Liver (tissue), 8 donors: ENCODE measurements at regions not wholly inside any gene's neighbourhood (a gene's known extent, or its start where the extent isn't known, plus 50 kb on each side); places are given as distances from the start of the nearest gene placed in this dataset.

Source experiments
- DNase-seq: peaks from one replicate; pipeline ENCODE4 v3.0.0-alpha.2; 2017; ENCODE audit warnings: low spot score
- H3K27ac ChIP-seq, 2 donors: one replicate each; pipeline ENCODE4 v1.7.0; 2013; ENCODE audit warnings: inconsistent platforms in 2 of 2, low read length in 2 of 2, control low read depth in 1 of 2, low read depth in 1 of 2, mild to moderate bottlenecking in 1 of 2
- H3K27me3 ChIP-seq, 4 donors: one replicate each; pipeline versions ENCODE4 v1.6.1 to v1.7.0; 2013; ENCODE audit warnings: low read length in 3 of 4, inconsistent platforms in 1 of 4, mild to moderate bottlenecking in 1 of 4, moderate library complexity in 1 of 4; ENCODE audit not compliant: control insufficient read depth in 4 of 4, insufficient read depth in 4 of 4
- H3K36me3 ChIP-seq, 4 donors: one replicate each; pipeline versions ENCODE4 v1.6.1 to v1.7.0; 2013; ENCODE audit warnings: low read length in 3 of 4, mild to moderate bottlenecking in 3 of 4, low read depth in 1 of 4, moderate library complexity in 1 of 4; ENCODE audit not compliant: control insufficient read depth in 4 of 4, insufficient read depth in 3 of 4
- H3K4me1 ChIP-seq, 4 donors: one replicate each; pipeline versions ENCODE4 v1.6.1 to v1.7.0; 2013; ENCODE audit warnings: low read length in 3 of 4, mild to moderate bottlenecking in 3 of 4, moderate library complexity in 1 of 4; ENCODE audit not compliant: control insufficient read depth in 4 of 4, insufficient read depth in 4 of 4
- H3K4me3 ChIP-seq, 3 donors: one replicate each; pipeline versions ENCODE4 v1.6.1 to v1.7.0; 2013; ENCODE audit warnings: low read length in 3 of 3, control low read depth in 1 of 3, low read depth in 1 of 3, mild to moderate bottlenecking in 1 of 3
- H3K9ac ChIP-seq, 2 donors: one replicate each; pipeline ENCODE4 v1.7.0; 2013; ENCODE audit warnings: low read length in 2 of 2, mild to moderate bottlenecking in 2 of 2, moderate library complexity in 2 of 2, control low read depth in 1 of 2, low read depth in 1 of 2
- H3K9me3 ChIP-seq, 4 donors: one replicate each; pipeline versions ENCODE4 v1.6.1 to v1.7.0; 2013; ENCODE audit warnings: low read length in 3 of 4; ENCODE audit not compliant: control insufficient read depth in 4 of 4
- EGR1 ChIP-seq, 2 donors: IDR thresholded peaks; 2 replicates each; pipeline ENCODE4 v1.6.1; 2016 to 2018; ENCODE audit warnings: antibody characterized with exemption in 2 of 2, low read depth in 2 of 2
- FOXA1 ChIP-seq: IDR thresholded peaks from 2 replicates; pipeline ENCODE4 v1.6.1; 2016; ENCODE audit warnings: antibody characterized with exemption
- FOXA2 ChIP-seq: IDR thresholded peaks from 2 replicates; pipeline ENCODE4 v1.6.1; 2016; ENCODE audit warnings: antibody characterized with exemption
- HNF4A ChIP-seq, 2 donors: conservative IDR thresholded peaks; 2 replicates each; pipeline ENCODE4 v1.6.1; 2016; ENCODE audit warnings: antibody characterized with exemption in 2 of 2, mild to moderate bottlenecking in 2 of 2
- HNF4G ChIP-seq: IDR thresholded peaks from 2 replicates; pipeline ENCODE4 v1.6.1; 2016; ENCODE audit warnings: antibody characterized with exemption
- JUND ChIP-seq, 2 donors: IDR thresholded peaks; 2 replicates each; pipeline ENCODE4 v1.6.1; 2016; ENCODE audit warnings: antibody characterized with exemption in 2 of 2
- NR2F2 ChIP-seq: IDR thresholded peaks from 2 replicates; pipeline ENCODE4 v1.6.1; 2016; ENCODE audit warnings: antibody characterized with exemption
- RAD21 ChIP-seq, 2 donors: IDR thresholded peaks; 2 replicates each; pipeline ENCODE4 v1.6.1; 2016; ENCODE audit warnings: antibody characterized with exemption in 2 of 2, mild to moderate bottlenecking in 2 of 2
- SP1 ChIP-seq: IDR thresholded peaks from 2 replicates; pipeline ENCODE4 v1.6.1; 2018; ENCODE audit warnings: antibody characterized with exemption, mild to moderate bottlenecking
- TAF1 ChIP-seq: conservative IDR thresholded peaks from 2 replicates; pipeline ENCODE4 v1.6.1; 2016; ENCODE audit warnings: antibody characterized with exemption, mild to moderate bottlenecking
- WGBS: extraction: QIAGEN DNeasy Blood & Tissue Kit; methylation state at CpG from one replicate; pipeline ENCODE4 v1.1.7; 2013; 5-methylcytosine and 5-hydroxymethylcytosine counted together
- TF ChIP-seq, protein P1 (sequence below): fragments of 150-350 bp; IDR thresholded peaks from 2 replicates; pipeline ENCODE4 v1.5.1; 2017; ENCODE audit warnings: improper control_type of control experiment, low read depth, low read length; ENCODE audit not compliant: missing input control
- TF ChIP-seq, protein P2 (sequence below): IDR thresholded peaks from 2 replicates; pipeline ENCODE4 v1.6.1; 2016; ENCODE audit warnings: antibody characterized with exemption
- TF ChIP-seq, protein P3 (sequence below): IDR thresholded peaks from 2 replicates; pipeline ENCODE4 v1.6.1; 2016; ENCODE audit warnings: antibody characterized with exemption
- TF ChIP-seq, protein P4 (sequence below): IDR thresholded peaks from 2 replicates; pipeline ENCODE4 v1.6.1; 2016; ENCODE audit warnings: antibody characterized with exemption, mild to moderate bottlenecking
- donor health status: healthy.
- donor health status: healthy.
- donor health status: healthy.
- donor health status: healthy.
- donor health status: healthy.

DNA sequence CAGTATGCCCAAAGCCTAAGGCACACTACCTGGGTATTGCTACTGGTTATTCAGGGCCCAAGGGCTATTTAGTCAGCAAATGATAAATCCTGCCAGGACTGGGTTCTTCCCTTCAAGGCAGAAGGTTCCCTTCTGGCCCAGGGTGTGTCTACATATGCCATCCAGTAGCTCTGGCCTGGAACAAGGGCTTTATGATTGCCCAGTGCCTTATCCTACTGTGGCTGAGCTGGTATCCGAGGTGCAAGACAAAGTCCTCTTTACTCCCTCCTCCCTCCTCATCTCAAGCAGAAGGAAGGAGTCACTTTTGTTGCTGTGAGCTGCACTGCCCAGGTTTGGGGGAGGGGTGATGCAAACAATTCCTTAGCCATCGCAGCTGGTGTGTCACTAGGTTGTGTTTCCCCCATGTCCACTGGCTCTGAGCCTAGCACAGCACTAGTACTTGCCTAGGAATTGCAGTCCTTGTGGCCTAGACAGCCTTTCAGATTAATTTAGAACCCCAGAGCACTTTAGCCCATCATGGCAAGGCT lies 221.8 kb upstream of the TGFBR2 start:
- Histone ChIP-seq H3K9ac (no peak overlapping the region), H3K27ac (no peak overlapping the region), H3K9me3 (no peaks in the 10 kb centered on the region), H3K4me3 (no peak overlapping the region), H3K27me3 (no peaks in the 10 kb centered on the region), H3K4me1 (no peaks in the 10 kb centered on the region), H3K36me3 (no peaks in the 10 kb centered on the region)
- 92% methylated on average over 2 of the region's 2 CpGs for WGBS
- TF ChIP-seq HNF4G = no peak
- TF ChIP-seq, protein P1, sequence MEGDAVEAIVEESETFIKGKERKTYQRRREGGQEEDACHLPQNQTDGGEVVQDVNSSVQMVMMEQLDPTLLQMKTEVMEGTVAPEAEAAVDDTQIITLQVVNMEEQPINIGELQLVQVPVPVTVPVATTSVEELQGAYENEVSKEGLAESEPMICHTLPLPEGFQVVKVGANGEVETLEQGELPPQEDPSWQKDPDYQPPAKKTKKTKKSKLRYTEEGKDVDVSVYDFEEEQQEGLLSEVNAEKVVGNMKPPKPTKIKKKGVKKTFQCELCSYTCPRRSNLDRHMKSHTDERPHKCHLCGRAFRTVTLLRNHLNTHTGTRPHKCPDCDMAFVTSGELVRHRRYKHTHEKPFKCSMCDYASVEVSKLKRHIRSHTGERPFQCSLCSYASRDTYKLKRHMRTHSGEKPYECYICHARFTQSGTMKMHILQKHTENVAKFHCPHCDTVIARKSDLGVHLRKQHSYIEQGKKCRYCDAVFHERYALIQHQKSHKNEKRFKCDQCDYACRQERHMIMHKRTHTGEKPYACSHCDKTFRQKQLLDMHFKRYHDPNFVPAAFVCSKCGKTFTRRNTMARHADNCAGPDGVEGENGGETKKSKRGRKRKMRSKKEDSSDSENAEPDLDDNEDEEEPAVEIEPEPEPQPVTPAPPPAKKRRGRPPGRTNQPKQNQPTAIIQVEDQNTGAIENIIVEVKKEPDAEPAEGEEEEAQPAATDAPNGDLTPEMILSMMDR = no peak
- no peak for DNase-seq

DNA sequence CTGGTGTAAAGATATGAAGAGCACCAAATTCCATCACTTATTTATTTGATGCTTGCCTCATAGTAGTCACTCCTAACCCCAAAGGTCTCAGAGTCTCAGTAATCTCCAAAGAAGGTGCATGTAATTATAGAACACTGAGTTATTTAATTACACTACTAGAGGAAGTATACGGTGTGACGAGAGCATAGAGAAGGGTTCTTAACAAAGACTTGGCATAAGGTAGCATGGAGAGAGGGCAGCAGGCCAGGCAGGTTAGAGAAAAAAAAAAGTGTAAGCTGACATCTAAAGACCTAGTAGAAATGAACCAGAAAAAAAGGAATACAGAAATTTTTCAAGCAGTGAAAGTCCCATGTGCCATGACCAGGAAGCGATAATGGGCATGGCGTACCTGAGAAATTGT lies 213.3 kb upstream of the TGFBR2 start:
- Histone ChIP-seq H3K27ac (no peak overlapping the region), H3K36me3 (no peaks in the 10 kb centered on the region), H3K9me3 (no peaks in the 10 kb centered on the region), H3K4me3 (no peak overlapping the region), H3K9ac (no peak overlapping the region), H3K27me3 (no peaks in the 10 kb centered on the region), H3K4me1 (no peaks in the 10 kb centered on the region)
- TF ChIP-seq FOXA2 (no peak), RAD21 (IDR thresholded peaks at IDR 0.05) (no peak), JUND (IDR thresholded peaks at IDR 0.05) (no peak), TAF1 (no peak), NR2F2 (no peak), SP1 (no peak), FOXA1 (no peak), EGR1 (IDR thresholded peaks at IDR 0.05; ENCODE audit: low read depth in 2 of 2) (no peak), HNF4A (conservative IDR thresholded peaks at IDR 0.05) (no peak)
- TF ChIP-seq, protein P2, sequence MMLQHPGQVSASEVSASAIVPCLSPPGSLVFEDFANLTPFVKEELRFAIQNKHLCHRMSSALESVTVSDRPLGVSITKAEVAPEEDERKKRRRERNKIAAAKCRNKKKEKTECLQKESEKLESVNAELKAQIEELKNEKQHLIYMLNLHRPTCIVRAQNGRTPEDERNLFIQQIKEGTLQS = no peak
- TF ChIP-seq, protein P3, sequence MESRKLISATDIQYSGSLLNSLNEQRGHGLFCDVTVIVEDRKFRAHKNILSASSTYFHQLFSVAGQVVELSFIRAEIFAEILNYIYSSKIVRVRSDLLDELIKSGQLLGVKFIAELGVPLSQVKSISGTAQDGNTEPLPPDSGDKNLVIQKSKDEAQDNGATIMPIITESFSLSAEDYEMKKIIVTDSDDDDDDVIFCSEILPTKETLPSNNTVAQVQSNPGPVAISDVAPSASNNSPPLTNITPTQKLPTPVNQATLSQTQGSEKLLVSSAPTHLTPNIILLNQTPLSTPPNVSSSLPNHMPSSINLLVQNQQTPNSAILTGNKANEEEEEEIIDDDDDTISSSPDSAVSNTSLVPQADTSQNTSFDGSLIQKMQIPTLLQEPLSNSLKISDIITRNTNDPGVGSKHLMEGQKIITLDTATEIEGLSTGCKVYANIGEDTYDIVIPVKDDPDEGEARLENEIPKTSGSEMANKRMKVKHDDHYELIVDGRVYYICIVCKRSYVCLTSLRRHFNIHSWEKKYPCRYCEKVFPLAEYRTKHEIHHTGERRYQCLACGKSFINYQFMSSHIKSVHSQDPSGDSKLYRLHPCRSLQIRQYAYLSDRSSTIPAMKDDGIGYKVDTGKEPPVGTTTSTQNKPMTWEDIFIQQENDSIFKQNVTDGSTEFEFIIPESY = no peak
- TF ChIP-seq, protein P1 = no peak
- TF ChIP-seq, protein P4, sequence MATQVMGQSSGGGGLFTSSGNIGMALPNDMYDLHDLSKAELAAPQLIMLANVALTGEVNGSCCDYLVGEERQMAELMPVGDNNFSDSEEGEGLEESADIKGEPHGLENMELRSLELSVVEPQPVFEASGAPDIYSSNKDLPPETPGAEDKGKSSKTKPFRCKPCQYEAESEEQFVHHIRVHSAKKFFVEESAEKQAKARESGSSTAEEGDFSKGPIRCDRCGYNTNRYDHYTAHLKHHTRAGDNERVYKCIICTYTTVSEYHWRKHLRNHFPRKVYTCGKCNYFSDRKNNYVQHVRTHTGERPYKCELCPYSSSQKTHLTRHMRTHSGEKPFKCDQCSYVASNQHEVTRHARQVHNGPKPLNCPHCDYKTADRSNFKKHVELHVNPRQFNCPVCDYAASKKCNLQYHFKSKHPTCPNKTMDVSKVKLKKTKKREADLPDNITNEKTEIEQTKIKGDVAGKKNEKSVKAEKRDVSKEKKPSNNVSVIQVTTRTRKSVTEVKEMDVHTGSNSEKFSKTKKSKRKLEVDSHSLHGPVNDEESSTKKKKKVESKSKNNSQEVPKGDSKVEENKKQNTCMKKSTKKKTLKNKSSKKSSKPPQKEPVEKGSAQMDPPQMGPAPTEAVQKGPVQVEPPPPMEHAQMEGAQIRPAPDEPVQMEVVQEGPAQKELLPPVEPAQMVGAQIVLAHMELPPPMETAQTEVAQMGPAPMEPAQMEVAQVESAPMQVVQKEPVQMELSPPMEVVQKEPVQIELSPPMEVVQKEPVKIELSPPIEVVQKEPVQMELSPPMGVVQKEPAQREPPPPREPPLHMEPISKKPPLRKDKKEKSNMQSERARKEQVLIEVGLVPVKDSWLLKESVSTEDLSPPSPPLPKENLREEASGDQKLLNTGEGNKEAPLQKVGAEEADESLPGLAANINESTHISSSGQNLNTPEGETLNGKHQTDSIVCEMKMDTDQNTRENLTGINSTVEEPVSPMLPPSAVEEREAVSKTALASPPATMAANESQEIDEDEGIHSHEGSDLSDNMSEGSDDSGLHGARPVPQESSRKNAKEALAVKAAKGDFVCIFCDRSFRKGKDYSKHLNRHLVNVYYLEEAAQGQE = no peak
- DNase-seq = no peak
- WGBS = 93% methylated on average over 4 of the region's 4 CpGs
